SK-N-SH (cell line): ENCODE measurements at regions not wholly inside any gene's neighbourhood (a gene's known extent, or its start where the extent isn't known, plus 50 kb on each side); places are given as distances from the start of the nearest gene placed in this dataset.

Experiments
- CTCF ChIA-PET: fragments of 300-600, 350-600 bp; formaldehyde crosslinking; extraction: SDS; loops from one replicate; lab custom pipeline; 2021; lab: Yijun Ruan, JAX
- POLR2A ChIA-PET: fragments of 350-600 bp; sonication (Branson Sonifier 250); formaldehyde crosslinking; extraction: SDS; loops from one replicate; lab custom pipeline; 2020; ENCODE audit warnings: antibody characterized with exemption, inconsistent platforms; lab: Yijun Ruan, JAX
- DNase-seq: peaks from one replicate; pipeline ENCODE4 v3.0.0; 2012
- H2AFZ ChIP-seq: fragments of 200-600 bp; sonication (generic); 2 replicates; pipeline ENCODE4 v1.8.1; 2016; ENCODE audit warnings: antibody characterized with exemption, mild to moderate bottlenecking, low read depth
- H3F3A ChIP-seq: fragments of 200-600 bp; sonication (generic); replicated peaks from 2 replicates; pipeline ENCODE3; 2016; ENCODE audit warnings: antibody characterized with exemption, mild to moderate bottlenecking; ENCODE audit not compliant: insufficient read depth
- H3K27ac ChIP-seq, 2 experiments: fragments of 200-500 bp in 1 of 2; fragments of 200-600 bp in 1 of 2; sonication (Bioruptor generic) in 1 of 2; sonication (generic), shearing (Covaris generic) in 1 of 2; 2 replicates each; pipeline versions ENCODE4 v1.5.1 to v1.6.1; 2014 to 2016; ENCODE audit warnings: low read depth in 2 of 2, inconsistent platforms in 1 of 2, low read length in 1 of 2, mild to moderate bottlenecking in 1 of 2, mixed read lengths in 1 of 2
- H3K27me3 ChIP-seq: fragments of 200-600 bp; sonication (generic), shearing (Covaris generic); 2 replicates; pipeline ENCODE4 v1.6.1; 2016; ENCODE audit warnings: mixed run types; ENCODE audit not compliant: insufficient read depth
- H3K36me3 ChIP-seq, 2 experiments: fragments of 200-500 bp in 1 of 2; fragments of 200-600 bp in 1 of 2; sonication (Bioruptor generic) in 1 of 2; sonication (generic) in 1 of 2; replicated peaks in 1 of 2; 2 replicates each; pipeline versions ENCODE3 to v1.5.1; 2014 to 2016; ENCODE audit warnings: low read length in 1 of 2, mild to moderate bottlenecking in 1 of 2; ENCODE audit not compliant: insufficient read depth in 2 of 2, control insufficient read depth in 1 of 2
- H3K4me1 ChIP-seq, 2 experiments: fragments of 200-500 bp in 1 of 2; fragments of 200-600 bp in 1 of 2; sonication (Bioruptor generic) in 1 of 2; sonication (generic), shearing (Covaris generic) in 1 of 2; 2 replicates each; pipeline versions ENCODE4 v1.5.1 to v1.6.1; 2014 to 2016; ENCODE audit warnings: low read depth in 1 of 2, low read length in 1 of 2, mixed run types in 1 of 2; ENCODE audit not compliant: insufficient read depth in 2 of 2, control insufficient read depth in 1 of 2
- H3K4me2 ChIP-seq: fragments of 200-600 bp; sonication (generic), shearing (Covaris generic); 2 replicates; pipeline ENCODE4 v1.6.1; 2017; ENCODE audit warnings: mixed run types
- H3K4me3 ChIP-seq, 2 experiments: fragments of 200-500 bp in 1 of 2; fragments of 200-600 bp in 1 of 2; sonication (Bioruptor generic) in 1 of 2; sonication (generic), shearing (Covaris generic) in 1 of 2; 2 replicates each; pipeline versions ENCODE4 v1.5.1 to v1.8.1; 2014 to 2016; ENCODE audit warnings: low read depth in 2 of 2, inconsistent platforms in 1 of 2, low read length in 1 of 2, mild to moderate bottlenecking in 1 of 2, mixed read lengths in 1 of 2, moderate library complexity in 1 of 2
- H3K79me2 ChIP-seq: fragments of 200-600 bp; sonication (generic); 2 replicates; pipeline ENCODE4 v1.8.1; 2017; ENCODE audit warnings: mild to moderate bottlenecking; ENCODE audit not compliant: insufficient read depth
- H3K9ac ChIP-seq: fragments of 200-600 bp; sonication (generic); 2 replicates; pipeline ENCODE4 v1.6.1; 2017; ENCODE audit warnings: mixed run types
- H3K9me2 ChIP-seq: fragments of 200-600 bp; sonication (generic); 2 replicates; pipeline ENCODE4 v1.6.1; 2017; ENCODE audit warnings: mixed run types
- H3K9me3 ChIP-seq: fragments of 200-600 bp; sonication (generic); 2 replicates; pipeline ENCODE4 v1.6.1; 2017; ENCODE audit warnings: mixed run types, mild to moderate bottlenecking, moderate library complexity
- H4K20me1 ChIP-seq: fragments of 200-600 bp; sonication (generic); 2 replicates; pipeline ENCODE4 v1.6.1; 2017; ENCODE audit warnings: mild to moderate bottlenecking, mixed run types; ENCODE audit not compliant: insufficient read depth
- ELF1 ChIP-seq: IDR thresholded peaks from 2 replicates; pipeline ENCODE4 v1.4.0; 2012
- FOSL2 ChIP-seq: IDR thresholded peaks from 2 replicates; pipeline ENCODE4 v1.4.0; 2012; ENCODE audit warnings: low read depth, mild to moderate bottlenecking, moderate library complexity, borderline replicate concordance
- FOXJ3 ChIP-seq: sonication (generic); formaldehyde crosslinking; IDR thresholded peaks from 2 replicates; pipeline ENCODE4 v1.5.1; 2020; ENCODE audit warnings: mild to moderate bottlenecking, missing genetic modification reagents
- FOXM1 ChIP-seq: IDR thresholded peaks from 2 replicates; pipeline ENCODE4 v1.4.0; 2012; ENCODE audit warnings: low read depth, mild to moderate bottlenecking
- GABPA ChIP-seq: IDR thresholded peaks from 2 replicates; pipeline ENCODE4 v1.4.0; 2012; ENCODE audit warnings: low read depth, mild to moderate bottlenecking
- MXI1 ChIP-seq: IDR thresholded peaks from 2 replicates; pipeline ENCODE4 v1.6.1; 2012; ENCODE audit warnings: mild to moderate bottlenecking, low read depth, low read length, improper control_type of control experiment
- NFIC ChIP-seq: IDR thresholded peaks from 2 replicates; pipeline ENCODE4 v1.4.0; 2012; ENCODE audit warnings: borderline replicate concordance
- NRF1 ChIP-seq: IDR thresholded peaks from 2 replicates; pipeline ENCODE4 v1.6.1; 2012; ENCODE audit warnings: low read depth, mild to moderate bottlenecking, low read length
- POLR2AphosphoS5 ChIP-seq: IDR thresholded peaks from 2 replicates; pipeline ENCODE4 v1.6.1; 2012; ENCODE audit warnings: low read depth, low read length
- RAD21 ChIP-seq: IDR thresholded peaks from 2 replicates; pipeline ENCODE4 v1.6.1; 2012; ENCODE audit warnings: mild to moderate bottlenecking, low read length
- RCOR1 ChIP-seq: fragments of 150-350 bp; IDR thresholded peaks from 2 replicates; pipeline ENCODE4 v1.6.1; 2017; ENCODE audit warnings: antibody characterized with exemption, low read length
- RXRA ChIP-seq: IDR thresholded peaks from 2 replicates; pipeline ENCODE4 v1.4.0; 2012; ENCODE audit warnings: low read depth, mild to moderate bottlenecking, borderline replicate concordance
- SIN3A ChIP-seq: IDR thresholded peaks from 2 replicates; pipeline ENCODE4 v1.6.1; 2012; ENCODE audit warnings: low read depth, mild to moderate bottlenecking, low read length, moderate library complexity, borderline replicate concordance
- SMC3 ChIP-seq: IDR thresholded peaks from 2 replicates; pipeline ENCODE4 v1.6.1; 2012; ENCODE audit warnings: low read depth, low read length, improper control_type of control experiment
- TCF12 ChIP-seq: IDR thresholded peaks from 2 replicates; pipeline ENCODE4 v1.4.0; 2012
- USF2 ChIP-seq: fragments of 150-350 bp; IDR thresholded peaks from 2 replicates; pipeline ENCODE4 v1.6.1; 2017; ENCODE audit warnings: antibody characterized with exemption, low read length, low read depth, borderline replicate concordance
- ZBTB33 ChIP-seq: IDR thresholded peaks from 2 replicates; pipeline ENCODE4 v1.4.0; 2012; ENCODE audit warnings: low read depth, borderline replicate concordance
- WGBS: methylation state at CpG from one replicate; pipeline ENCODE4 v1.1.6; 2017; ENCODE audit warnings: low lambda C conversion rate; 5-methylcytosine and 5-hydroxymethylcytosine counted together
- TF ChIP-seq, protein P1 (sequence below): fragments of 150-350 bp; IDR thresholded peaks from 2 replicates; pipeline ENCODE4 v1.6.1; 2016; ENCODE audit warnings: mild to moderate bottlenecking, low read depth, low read length
- TF ChIP-seq, protein P2 (sequence below): IDR thresholded peaks from 2 replicates; pipeline ENCODE4 v1.6.1; 2012; ENCODE audit warnings: mild to moderate bottlenecking, low read depth, low read length, moderate library complexity
- TF ChIP-seq, protein P3 (sequence below): IDR thresholded peaks from 2 replicates; pipeline ENCODE4; 2012

GRCh38 chr12:124125203-124125871 is 152.3 kb downstream of the ZNF664 start:
- Histone ChIP-seq H3K9me3 (no peaks in the 10 kb centered on the region), H3K36me3 (no peaks in the 10 kb centered on the region), H3K9me2 (no peaks in the 10 kb centered on the region), H2AFZ (no peak overlapping the region), H3K27me3 (no peaks in the 10 kb centered on the region), H3K9ac (no peak overlapping the region), H3K27ac (no peak overlapping the region), H3F3A (no peaks in the 10 kb centered on the region)
- 54% methylated on average over 10 of the region's 10 CpGs for WGBS
- no peak for DNase-seq
- TF ChIP-seq FOSL2 (no peak), RCOR1 (no peak), TCF12 (no peak), ELF1 (no peak), FOXJ3 (CRISPR knock-in tag) (no peak), USF2 (no peak), NFIC (no peak), GABPA (no peak), MXI1 (no peak), ZBTB33 (no peak), NRF1 (no peak), RXRA (no peak), SMC3 (no peak), RAD21 (no peak), FOXM1 (no peak), POLR2AphosphoS5 (no peak), SIN3A (no peak)
- TF ChIP-seq, protein P1, sequence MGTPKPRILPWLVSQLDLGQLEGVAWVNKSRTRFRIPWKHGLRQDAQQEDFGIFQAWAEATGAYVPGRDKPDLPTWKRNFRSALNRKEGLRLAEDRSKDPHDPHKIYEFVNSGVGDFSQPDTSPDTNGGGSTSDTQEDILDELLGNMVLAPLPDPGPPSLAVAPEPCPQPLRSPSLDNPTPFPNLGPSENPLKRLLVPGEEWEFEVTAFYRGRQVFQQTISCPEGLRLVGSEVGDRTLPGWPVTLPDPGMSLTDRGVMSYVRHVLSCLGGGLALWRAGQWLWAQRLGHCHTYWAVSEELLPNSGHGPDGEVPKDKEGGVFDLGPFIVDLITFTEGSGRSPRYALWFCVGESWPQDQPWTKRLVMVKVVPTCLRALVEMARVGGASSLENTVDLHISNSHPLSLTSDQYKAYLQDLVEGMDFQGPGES, result no peak
- TF ChIP-seq, protein P2, sequence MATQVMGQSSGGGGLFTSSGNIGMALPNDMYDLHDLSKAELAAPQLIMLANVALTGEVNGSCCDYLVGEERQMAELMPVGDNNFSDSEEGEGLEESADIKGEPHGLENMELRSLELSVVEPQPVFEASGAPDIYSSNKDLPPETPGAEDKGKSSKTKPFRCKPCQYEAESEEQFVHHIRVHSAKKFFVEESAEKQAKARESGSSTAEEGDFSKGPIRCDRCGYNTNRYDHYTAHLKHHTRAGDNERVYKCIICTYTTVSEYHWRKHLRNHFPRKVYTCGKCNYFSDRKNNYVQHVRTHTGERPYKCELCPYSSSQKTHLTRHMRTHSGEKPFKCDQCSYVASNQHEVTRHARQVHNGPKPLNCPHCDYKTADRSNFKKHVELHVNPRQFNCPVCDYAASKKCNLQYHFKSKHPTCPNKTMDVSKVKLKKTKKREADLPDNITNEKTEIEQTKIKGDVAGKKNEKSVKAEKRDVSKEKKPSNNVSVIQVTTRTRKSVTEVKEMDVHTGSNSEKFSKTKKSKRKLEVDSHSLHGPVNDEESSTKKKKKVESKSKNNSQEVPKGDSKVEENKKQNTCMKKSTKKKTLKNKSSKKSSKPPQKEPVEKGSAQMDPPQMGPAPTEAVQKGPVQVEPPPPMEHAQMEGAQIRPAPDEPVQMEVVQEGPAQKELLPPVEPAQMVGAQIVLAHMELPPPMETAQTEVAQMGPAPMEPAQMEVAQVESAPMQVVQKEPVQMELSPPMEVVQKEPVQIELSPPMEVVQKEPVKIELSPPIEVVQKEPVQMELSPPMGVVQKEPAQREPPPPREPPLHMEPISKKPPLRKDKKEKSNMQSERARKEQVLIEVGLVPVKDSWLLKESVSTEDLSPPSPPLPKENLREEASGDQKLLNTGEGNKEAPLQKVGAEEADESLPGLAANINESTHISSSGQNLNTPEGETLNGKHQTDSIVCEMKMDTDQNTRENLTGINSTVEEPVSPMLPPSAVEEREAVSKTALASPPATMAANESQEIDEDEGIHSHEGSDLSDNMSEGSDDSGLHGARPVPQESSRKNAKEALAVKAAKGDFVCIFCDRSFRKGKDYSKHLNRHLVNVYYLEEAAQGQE, result no peak
- TF ChIP-seq, protein P3, sequence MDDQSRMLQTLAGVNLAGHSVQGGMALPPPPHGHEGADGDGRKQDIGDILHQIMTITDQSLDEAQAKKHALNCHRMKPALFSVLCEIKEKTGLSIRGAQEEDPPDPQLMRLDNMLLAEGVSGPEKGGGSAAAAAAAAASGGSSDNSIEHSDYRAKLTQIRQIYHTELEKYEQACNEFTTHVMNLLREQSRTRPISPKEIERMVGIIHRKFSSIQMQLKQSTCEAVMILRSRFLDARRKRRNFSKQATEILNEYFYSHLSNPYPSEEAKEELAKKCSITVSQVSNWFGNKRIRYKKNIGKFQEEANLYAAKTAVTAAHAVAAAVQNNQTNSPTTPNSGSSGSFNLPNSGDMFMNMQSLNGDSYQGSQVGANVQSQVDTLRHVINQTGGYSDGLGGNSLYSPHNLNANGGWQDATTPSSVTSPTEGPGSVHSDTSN, result no peak
- TF ChIP-seq, all 33 proteins: peak for 0
- no peak overlapping the region for H3K4me3 ChIP-seq
- no peak overlapping the region for H3K4me2 ChIP-seq
- no peaks in the 10 kb centered on the region for H4K20me1 ChIP-seq
- CTCF ChIA-PET, result no interaction called here
- POLR2A ChIA-PET, result no interaction called here
- H3K79me2 ChIP-seq, result no peaks in the 10 kb centered on the region
- H3K4me1 ChIP-seq, result no peaks in the 10 kb centered on the region
